GM12891 (cell line): ENCODE measurements at regions not wholly inside any gene's neighbourhood (a gene's known extent, or its start where the extent isn't known, plus 50 kb on each side); places are given as distances from the start of the nearest gene placed in this dataset.

Experiments used
- POLR2A ChIP-seq: IDR thresholded peaks from 2 replicates; pipeline ENCODE4 v1.6.1; 2011; ENCODE audit warnings: low read depth, low read length, control low read depth
- POLR2AphosphoS5 ChIP-seq: IDR thresholded peaks from 2 replicates; pipeline ENCODE4 v1.6.1; 2011; ENCODE audit warnings: low read depth, low read length, control low read depth
- TAF1 ChIP-seq: IDR thresholded peaks from 2 replicates; pipeline ENCODE4 v1.6.1; 2011; ENCODE audit warnings: low read depth, low read length, control low read depth

DNA sequence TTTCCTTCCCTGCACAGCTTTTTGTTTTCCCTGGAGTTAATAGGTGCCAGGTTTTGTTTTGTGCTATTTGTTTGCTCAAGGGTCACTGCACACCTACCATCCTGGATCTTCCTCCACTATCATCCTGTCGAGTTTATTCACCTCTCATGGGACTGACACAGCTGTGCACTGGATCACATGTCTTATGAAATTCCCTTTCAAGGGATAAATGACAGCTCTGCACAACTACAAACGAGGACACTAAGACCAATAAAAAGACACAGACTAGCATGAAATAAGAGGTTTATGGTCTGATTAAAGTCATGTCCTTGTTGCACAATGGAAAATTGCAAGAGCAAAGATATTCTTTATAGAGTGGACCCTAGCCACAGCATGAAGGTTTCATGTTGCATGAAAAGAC lies 76.7 kb upstream of the SFMBT2 start:
- TF ChIP-seq POLR2A: no peak
- TF ChIP-seq TAF1: no peak
- no peak for TF ChIP-seq POLR2AphosphoS5
